IMR-90 (cell line): ENCODE measurements at regions not wholly inside any gene's neighbourhood (a gene's known extent, or its start where the extent isn't known, plus 50 kb on each side); places are given as distances from the start of the nearest gene placed in this dataset.

Source experiments
- ATAC-seq: fragments of 200-7000 bp; cut with Tn5 transposase; 2 replicates; pipeline ENCODE4 v1.9.1; 2020; ENCODE audit warnings: low read depth, mild to moderate bottlenecking, moderate library complexity
- BruUV-seq: library from RNA; stranded (reverse); fragments of 400-500 nt; replicated peaks from 2 replicates; lab custom pipeline; 2021; lab: Mats Ljungman, UMichigan
- CTCF ChIA-PET: fragments of 300-600 bp; formaldehyde crosslinking; extraction: SDS; loops from one replicate; lab custom pipeline; 2021; ENCODE audit warnings: antibody characterized with exemption; lab: Yijun Ruan, JAX
- POLR2A ChIA-PET: fragments of 300-600 bp; sonication (Branson Sonifier 250); formaldehyde crosslinking; loops from one replicate; lab custom pipeline; 2022; ENCODE audit warnings: antibody characterized with exemption; ENCODE audit not compliant: unreplicated experiment; lab: Charles Lee
- DNase-seq: peaks from one replicate; pipeline ENCODE4 v3.0.0; 2013
- H2AFZ ChIP-seq: replicated peaks from 2 replicates; pipeline ENCODE3; 2013; ENCODE audit warnings: low read length, mild to moderate bottlenecking; ENCODE audit not compliant: poor library complexity
- H2AK5ac ChIP-seq: 2 replicates; pipeline ENCODE4 v1.6.1; 2013; ENCODE audit warnings: low read depth, low read length, inconsistent platforms
- H2AK9ac ChIP-seq: replicated peaks from 2 replicates; pipeline ENCODE3; 2013; ENCODE audit warnings: mild to moderate bottlenecking, low read depth, low read length, moderate library complexity; ENCODE audit not compliant: poor library complexity
- H2BK120ac ChIP-seq: 2 replicates; pipeline ENCODE4 v1.6.1; 2013; ENCODE audit warnings: low read depth, low read length, inconsistent platforms
- H2BK15ac ChIP-seq: 3 replicates; pipeline ENCODE4 v1.6.1; 2013; ENCODE audit warnings: low read depth, low read length, inconsistent platforms
- H2BK20ac ChIP-seq: 2 replicates; pipeline ENCODE4 v1.6.1; 2013; ENCODE audit warnings: low read depth, mild to moderate bottlenecking, inconsistent platforms, low read length, moderate library complexity
- H2BK5ac ChIP-seq: 2 replicates; pipeline ENCODE4 v1.6.1; 2013; ENCODE audit warnings: mild to moderate bottlenecking, low read depth, low read length, inconsistent platforms; ENCODE audit not compliant: poor library complexity, severe bottlenecking
- H3K14ac ChIP-seq: replicated peaks from 2 replicates; pipeline ENCODE4 v1.6.1; 2013; ENCODE audit warnings: low read depth, low read length, inconsistent platforms
- H3K18ac ChIP-seq: 2 replicates; pipeline ENCODE4 v1.6.1; 2013; ENCODE audit warnings: low read depth, low read length, control low read depth
- H3K23ac ChIP-seq: 2 replicates; pipeline ENCODE4 v1.6.1; 2013; ENCODE audit warnings: low read depth, low read length, inconsistent platforms
- H3K27ac ChIP-seq: 2 replicates; pipeline ENCODE4 v1.5.1; 2013; ENCODE audit warnings: mild to moderate bottlenecking, control low read depth, low read length; ENCODE audit not compliant: insufficient read depth
- H3K27me3 ChIP-seq: 2 replicates; pipeline ENCODE4 v1.6.1; 2013; ENCODE audit warnings: low read length; ENCODE audit not compliant: control insufficient read depth, insufficient read depth
- H3K36me3 ChIP-seq: 2 replicates; pipeline ENCODE4 v1.6.1; 2013; ENCODE audit warnings: low read length, mixed read lengths; ENCODE audit not compliant: control insufficient read depth, insufficient read depth
- H3K4ac ChIP-seq: 2 replicates; pipeline ENCODE4 v1.6.1; 2013; ENCODE audit warnings: low read depth, low read length, inconsistent platforms
- H3K4me1 ChIP-seq: 2 replicates; pipeline ENCODE4 v1.6.1; 2013; ENCODE audit warnings: low read length, mixed read lengths; ENCODE audit not compliant: control insufficient read depth, insufficient read depth
- H3K4me2 ChIP-seq: 2 replicates; pipeline ENCODE4 v1.6.1; 2013; ENCODE audit warnings: low read depth, mild to moderate bottlenecking, control low read depth, low read length, moderate library complexity
- H3K4me3 ChIP-seq: 2 replicates; pipeline ENCODE4 v1.5.1; 2013; ENCODE audit warnings: low read depth, mild to moderate bottlenecking, control low read depth, low read length, moderate library complexity; ENCODE audit not compliant: insufficient read depth
- H3K56ac ChIP-seq: 2 replicates; pipeline ENCODE4 v1.6.1; 2013; ENCODE audit warnings: low read length, inconsistent platforms; ENCODE audit not compliant: insufficient read depth; ENCODE audit errors: extremely low read depth
- H3K79me1 ChIP-seq, 2 experiments: 2 replicates each; pipeline ENCODE4 v1.6.1; 2013; ENCODE audit warnings: low read length in 2 of 2, inconsistent platforms in 1 of 2, low read depth in 1 of 2
- H3K9ac ChIP-seq: 2 replicates; pipeline ENCODE4 v1.6.1; 2013; ENCODE audit warnings: low read depth, low read length, control low read depth
- H3K9me1 ChIP-seq: 2 replicates; pipeline ENCODE4 v1.6.1; 2013; ENCODE audit warnings: low read length, inconsistent platforms; ENCODE audit not compliant: insufficient read depth
- H3K9me3 ChIP-seq: 2 replicates; pipeline ENCODE4 v1.6.1; 2013; ENCODE audit warnings: low read length; ENCODE audit not compliant: control insufficient read depth, insufficient read depth
- H4K20me1 ChIP-seq: 2 replicates; pipeline ENCODE4 v1.6.1; 2013; ENCODE audit warnings: low read length, inconsistent platforms; ENCODE audit not compliant: insufficient read depth
- H4K5ac ChIP-seq: 2 replicates; pipeline ENCODE4 v1.6.1; 2013; ENCODE audit warnings: mild to moderate bottlenecking, low read depth, low read length, control low read depth
- H4K8ac ChIP-seq, 2 experiments: 2 replicates each; pipeline ENCODE4 v1.6.1; 2013; ENCODE audit warnings: low read depth in 2 of 2, low read length in 2 of 2, control low read depth in 1 of 2, inconsistent platforms in 1 of 2
- H4K91ac ChIP-seq: 2 replicates; pipeline ENCODE4 v1.6.1; 2013; ENCODE audit warnings: low read depth, low read length, inconsistent platforms; ENCODE audit not compliant: insufficient read depth
- BHLHE40 ChIP-seq: fragments of 150-350 bp; IDR thresholded peaks from 2 replicates; pipeline ENCODE4 v1.6.1; 2016; ENCODE audit warnings: mild to moderate bottlenecking, low read depth, low read length
- CEBPB ChIP-seq: IDR thresholded peaks from 2 replicates; pipeline ENCODE4 v1.6.1; 2012; ENCODE audit warnings: low read depth, low read length, improper control_type of control experiment
- CHD1 ChIP-seq: IDR thresholded peaks from 2 replicates; pipeline ENCODE4 v1.6.1; 2012; ENCODE audit warnings: low read depth, low read length, improper control_type of control experiment
- FOS ChIP-seq: fragments of 150-350 bp; IDR thresholded peaks from 2 replicates; pipeline ENCODE4 v1.6.1; 2016; ENCODE audit warnings: low read depth, low read length
- MAFK ChIP-seq: IDR thresholded peaks from 2 replicates; pipeline ENCODE4 v1.6.1; 2012; ENCODE audit warnings: low read depth, low read length, improper control_type of control experiment
- MAZ ChIP-seq: IDR thresholded peaks from 2 replicates; pipeline ENCODE4 v1.6.1; 2012; ENCODE audit warnings: low read depth, mild to moderate bottlenecking, low read length, improper control_type of control experiment, moderate library complexity, borderline replicate concordance
- MXI1 ChIP-seq: IDR thresholded peaks from 2 replicates; pipeline ENCODE4 v1.6.1; 2012; ENCODE audit warnings: low read depth, mild to moderate bottlenecking, low read length, moderate library complexity, borderline replicate concordance
- NFE2L2 ChIP-seq: fragments of 150-350 bp; IDR thresholded peaks from 2 replicates; pipeline ENCODE4 v1.6.1; 2016; ENCODE audit warnings: low read depth, mild to moderate bottlenecking, low read length
- POLR2A ChIP-seq: IDR thresholded peaks from 2 replicates; pipeline ENCODE4 v1.6.1; 2012; ENCODE audit warnings: mild to moderate bottlenecking, low read depth, low read length
- RAD21 ChIP-seq: IDR thresholded peaks from 2 replicates; pipeline ENCODE4 v1.6.1; 2012; ENCODE audit warnings: low read length, improper control_type of control experiment
- RCOR1 ChIP-seq: IDR thresholded peaks from 2 replicates; pipeline ENCODE4 v1.6.1; 2012; ENCODE audit warnings: mild to moderate bottlenecking, low read length, improper control_type of control experiment; ENCODE audit not compliant: insufficient replicate concordance
- RFX5 ChIP-seq: IDR thresholded peaks from 2 replicates; pipeline ENCODE4 v1.8.0; 2012; ENCODE audit warnings: low read depth, mild to moderate bottlenecking, low read length, moderate library complexity
- SMC3 ChIP-seq: fragments of 150-350 bp; IDR thresholded peaks from 2 replicates; pipeline ENCODE4 v1.6.1; 2016; ENCODE audit warnings: low read depth, mild to moderate bottlenecking, antibody characterized with exemption, low read length, moderate library complexity
- WGBS, 2 experiments: methylation state at CpG; one replicate each; pipeline versions ENCODE4 v1.1.5 to v1.1.7; 2013; ENCODE audit warnings: missing lambda C conversion rate in 2 of 2; ENCODE audit not compliant: insufficient read length in 1 of 2; ENCODE audit errors: extremely low coverage in 2 of 2; 5-methylcytosine and 5-hydroxymethylcytosine counted together
- dilution Hi-C: fragments of 300-500 bp; cut with HindIII; formaldehyde crosslinking; loops from one replicate; pipeline ENCODE4 v1.14.3; 2018; ENCODE audit warnings: low sequenced_read_pairs; ENCODE audit not compliant: unreplicated experiment
- in situ Hi-C: fragments of 300-500 bp; cut with MboI; formaldehyde crosslinking; loops from 3 replicates; pipeline ENCODE4 v1.14.3; 2019; ENCODE audit warnings: low sequenced_read_pairs, inconsistent platforms, mixed read lengths
- intact Hi-C: fragments of 100-400 bp; cut with micrococcal nuclease; formaldehyde crosslinking; loops from 2 replicates; pipeline ENCODE4 v1.10.0; 2022
- TF ChIP-seq, protein P1 (sequence below): conservative IDR thresholded peaks from 2 replicates; pipeline ENCODE4 v1.5.1; 2012; ENCODE audit warnings: mild to moderate bottlenecking, low read depth, low read length, improper control_type of control experiment
- TF ChIP-seq, protein P2 (sequence below): fragments of 150-350 bp; IDR thresholded peaks from 2 replicates; pipeline ENCODE4 v1.6.1; 2017; ENCODE audit warnings: mild to moderate bottlenecking, antibody characterized with exemption, low read length, low read depth
- TF ChIP-seq, protein P3 (sequence below): fragments of 150-350 bp; IDR thresholded peaks from 2 replicates; pipeline ENCODE4 v1.6.1; 2016; ENCODE audit warnings: low read depth, mild to moderate bottlenecking, low read length, moderate library complexity, borderline replicate concordance

DNA sequence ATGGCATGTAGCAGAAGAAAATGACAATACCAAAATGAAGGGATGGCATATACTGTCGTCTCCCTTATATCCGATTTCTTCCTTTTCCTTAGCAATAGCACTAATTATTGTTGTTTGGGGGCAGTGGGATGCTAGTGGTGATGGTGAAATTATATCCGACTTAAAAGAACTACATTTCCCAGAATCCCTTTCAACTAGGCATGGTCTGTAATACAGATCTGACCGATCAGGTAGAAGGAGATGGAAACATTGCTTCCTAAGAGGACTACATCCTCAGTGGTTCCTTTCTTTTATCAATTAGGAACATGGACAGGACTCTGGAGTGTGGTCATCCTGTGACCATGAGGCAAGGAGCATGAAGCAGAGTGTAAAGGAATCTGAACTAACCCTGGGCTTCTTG lies 532.6 kb downstream of the CBLN4 start:
- H3K9ac ChIP-seq, result no peak overlapping the region
- POLR2A ChIA-PET, result no interaction called here
- H2BK5ac ChIP-seq, result no peak overlapping the region
- H4K91ac ChIP-seq, result no peak overlapping the region
- H3K4me2 ChIP-seq, result no peak overlapping the region
- H2AK9ac ChIP-seq, result no peak overlapping the region
- H3K4ac ChIP-seq, result no peak overlapping the region
- no peak overlapping the region for H4K8ac ChIP-seq
- H3K14ac ChIP-seq, result no peak overlapping the region
- no peaks in the 10 kb centered on the region for H3K36me3 ChIP-seq
- no peak overlapping the region for H2BK120ac ChIP-seq
- H2BK20ac ChIP-seq, result no peak overlapping the region
- no peaks in the 10 kb centered on the region for H3K4me1 ChIP-seq
- no peaks in the 10 kb centered on the region for H3K27me3 ChIP-seq
- BruUV-seq, result no TSS peak
- in situ Hi-C loops (no loop called here), dilution Hi-C loops (no loop called here), intact Hi-C loops (no loop called here)
- no peak overlapping the region for H3K56ac ChIP-seq
- ATAC-seq, result no peak
- H4K20me1 ChIP-seq, result no peaks in the 10 kb centered on the region
- TF ChIP-seq RFX5 (no peak), BHLHE40 (no peak), MXI1 (no peak), CEBPB (no peak), SMC3 (no peak), CHD1 (no peak), NFE2L2 (no peak), RCOR1 (no peak), MAZ (no peak), POLR2A (no peak), FOS (no peak), RAD21 (no peak), MAFK (no peak)
- TF ChIP-seq, protein P1, sequence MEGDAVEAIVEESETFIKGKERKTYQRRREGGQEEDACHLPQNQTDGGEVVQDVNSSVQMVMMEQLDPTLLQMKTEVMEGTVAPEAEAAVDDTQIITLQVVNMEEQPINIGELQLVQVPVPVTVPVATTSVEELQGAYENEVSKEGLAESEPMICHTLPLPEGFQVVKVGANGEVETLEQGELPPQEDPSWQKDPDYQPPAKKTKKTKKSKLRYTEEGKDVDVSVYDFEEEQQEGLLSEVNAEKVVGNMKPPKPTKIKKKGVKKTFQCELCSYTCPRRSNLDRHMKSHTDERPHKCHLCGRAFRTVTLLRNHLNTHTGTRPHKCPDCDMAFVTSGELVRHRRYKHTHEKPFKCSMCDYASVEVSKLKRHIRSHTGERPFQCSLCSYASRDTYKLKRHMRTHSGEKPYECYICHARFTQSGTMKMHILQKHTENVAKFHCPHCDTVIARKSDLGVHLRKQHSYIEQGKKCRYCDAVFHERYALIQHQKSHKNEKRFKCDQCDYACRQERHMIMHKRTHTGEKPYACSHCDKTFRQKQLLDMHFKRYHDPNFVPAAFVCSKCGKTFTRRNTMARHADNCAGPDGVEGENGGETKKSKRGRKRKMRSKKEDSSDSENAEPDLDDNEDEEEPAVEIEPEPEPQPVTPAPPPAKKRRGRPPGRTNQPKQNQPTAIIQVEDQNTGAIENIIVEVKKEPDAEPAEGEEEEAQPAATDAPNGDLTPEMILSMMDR, result no peak
- TF ChIP-seq, protein P2, sequence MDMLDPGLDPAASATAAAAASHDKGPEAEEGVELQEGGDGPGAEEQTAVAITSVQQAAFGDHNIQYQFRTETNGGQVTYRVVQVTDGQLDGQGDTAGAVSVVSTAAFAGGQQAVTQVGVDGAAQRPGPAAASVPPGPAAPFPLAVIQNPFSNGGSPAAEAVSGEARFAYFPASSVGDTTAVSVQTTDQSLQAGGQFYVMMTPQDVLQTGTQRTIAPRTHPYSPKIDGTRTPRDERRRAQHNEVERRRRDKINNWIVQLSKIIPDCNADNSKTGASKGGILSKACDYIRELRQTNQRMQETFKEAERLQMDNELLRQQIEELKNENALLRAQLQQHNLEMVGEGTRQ, result no peak
- TF ChIP-seq, protein P3, sequence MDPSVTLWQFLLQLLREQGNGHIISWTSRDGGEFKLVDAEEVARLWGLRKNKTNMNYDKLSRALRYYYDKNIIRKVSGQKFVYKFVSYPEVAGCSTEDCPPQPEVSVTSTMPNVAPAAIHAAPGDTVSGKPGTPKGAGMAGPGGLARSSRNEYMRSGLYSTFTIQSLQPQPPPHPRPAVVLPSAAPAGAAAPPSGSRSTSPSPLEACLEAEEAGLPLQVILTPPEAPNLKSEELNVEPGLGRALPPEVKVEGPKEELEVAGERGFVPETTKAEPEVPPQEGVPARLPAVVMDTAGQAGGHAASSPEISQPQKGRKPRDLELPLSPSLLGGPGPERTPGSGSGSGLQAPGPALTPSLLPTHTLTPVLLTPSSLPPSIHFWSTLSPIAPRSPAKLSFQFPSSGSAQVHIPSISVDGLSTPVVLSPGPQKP, result no peak
- H3K9me1 ChIP-seq, result no peaks in the 10 kb centered on the region
- WGBS, 2 experiments, result no CpG with 5 or more reads among the region's 4 CpGs
- H2BK15ac ChIP-seq, result no peak overlapping the region
- no peak overlapping the region for H3K27ac ChIP-seq
- H3K23ac ChIP-seq, result no peak overlapping the region
- no peak overlapping the region for H3K18ac ChIP-seq
- H2AFZ ChIP-seq, result no peak overlapping the region
- no peak overlapping the region for H4K5ac ChIP-seq
- H3K9me3 ChIP-seq, result peaks cover 7% of the 10 kb centered on the region
- CTCF ChIA-PET, result no interaction called here
- no peak overlapping the region for H3K4me3 ChIP-seq
- no peak for DNase-seq
- H3K79me1 ChIP-seq, result no peaks in the 10 kb centered on the region
- H2AK5ac ChIP-seq, result no peak overlapping the region
